ENCODE measurements at regions not wholly inside any gene's neighbourhood (a gene's known extent, or its start where the extent isn't known, plus 50 kb on each side); places are given as distances from the start of the nearest gene placed in this dataset.

GRCh38 chr7:67554986-67555385 is 558.4 kb downstream of the TYW1 start:
- Histone ChIP-seq H3K36me3 (ENCODE audit: control insufficient read depth in 1 of 2, insufficient read depth in 2 of 2, low read length in 2 of 2) (no peaks in the 10 kb centered on the region), H3K9me3 (ENCODE audit: control insufficient read depth in 1 of 2, low read length in 2 of 2) (no peaks in the 10 kb centered on the region), H3K27me3 (ENCODE audit: low read depth, low read length) (no peaks in the 10 kb centered on the region), H3K27ac (ENCODE audit: low read length) (no peak overlapping the region), H3K4me1 (ENCODE audit: control insufficient read depth in 1 of 2, insufficient read depth in 2 of 2, low read length in 2 of 2) (no peaks in the 10 kb centered on the region), H3K4me3 (ENCODE audit: low read depth in 1 of 2, low read length in 2 of 2) (no peak overlapping the region)

- H3K9me3 ChIP-seq (ENCODE audit: control insufficient read depth in 1 of 2, low read length in 2 of 2) = no peaks in the 10 kb centered on the region
- no peaks in the 10 kb centered on the region for H3K27me3 ChIP-seq (ENCODE audit: low read depth, low read length)
- H3K27ac ChIP-seq (ENCODE audit: low read length) = no peak overlapping the region
- H3K36me3 ChIP-seq (ENCODE audit: control insufficient read depth in 1 of 2, insufficient read depth in 2 of 2, low read length in 2 of 2) = no peaks in the 10 kb centered on the region
- H3K4me3 ChIP-seq (ENCODE audit: low read depth in 1 of 2, low read length in 2 of 2) = no peak overlapping the region
- no peaks in the 10 kb centered on the region for H3K4me1 ChIP-seq (ENCODE audit: control insufficient read depth in 1 of 2, insufficient read depth in 2 of 2, low read length in 2 of 2)
Observed at GRCh38 chr7:67564959-67565358, 568.3 kb downstream of the TYW1 start.

- Histone ChIP-seq H3K4me1 (ENCODE audit: control insufficient read depth in 1 of 2, insufficient read depth in 2 of 2, low read length in 2 of 2) (no peaks in the 10 kb centered on the region), H3K27ac (ENCODE audit: low read length) (no peak overlapping the region), H3K4me3 (ENCODE audit: low read depth in 1 of 2, low read length in 2 of 2) (no peak overlapping the region), H3K36me3 (ENCODE audit: control insufficient read depth in 1 of 2, insufficient read depth in 2 of 2, low read length in 2 of 2) (no peaks in the 10 kb centered on the region), H3K9me3 (ENCODE audit: control insufficient read depth in 1 of 2, low read length in 2 of 2) (no peaks in the 10 kb centered on the region), H3K27me3 (ENCODE audit: low read depth, low read length) (no peaks in the 10 kb centered on the region)
Observed at GRCh38 chr7:67566101-67566500, 569.5 kb downstream of the TYW1 start.

- H3K27ac ChIP-seq (ENCODE audit: low read length) = no peak overlapping the region
- no peaks in the 10 kb centered on the region for H3K4me1 ChIP-seq (ENCODE audit: control insufficient read depth in 1 of 2, insufficient read depth in 2 of 2, low read length in 2 of 2)
- H3K27me3 ChIP-seq (ENCODE audit: low read depth, low read length) = no peaks in the 10 kb centered on the region
- H3K4me3 ChIP-seq (ENCODE audit: low read depth in 1 of 2, low read length in 2 of 2) = no peak overlapping the region
- H3K9me3 ChIP-seq (ENCODE audit: control insufficient read depth in 1 of 2, low read length in 2 of 2) = peaks cover 0 to 4% of the 10 kb centered on the region in 2 donors
- no peaks in the 10 kb centered on the region for H3K36me3 ChIP-seq (ENCODE audit: control insufficient read depth in 1 of 2, insufficient read depth in 2 of 2, low read length in 2 of 2)
Observed at GRCh38 chr7:67571026-67571545, 574.5 kb downstream of the TYW1 start.

- Histone ChIP-seq H3K9me3 (ENCODE audit: control insufficient read depth in 1 of 2, low read length in 2 of 2) (peaks cover 3 to 4% of the 10 kb centered on the region in 2 donors), H3K36me3 (ENCODE audit: control insufficient read depth in 1 of 2, insufficient read depth in 2 of 2, low read length in 2 of 2) (no peaks in the 10 kb centered on the region), H3K27ac (ENCODE audit: low read length) (no peak overlapping the region), H3K27me3 (ENCODE audit: low read depth, low read length) (no peaks in the 10 kb centered on the region), H3K4me1 (ENCODE audit: control insufficient read depth in 1 of 2, insufficient read depth in 2 of 2, low read length in 2 of 2) (no peaks in the 10 kb centered on the region), H3K4me3 (ENCODE audit: low read depth in 1 of 2, low read length in 2 of 2) (no peak overlapping the region)
Observed at GRCh38 chr7:67573639-67574038, 577.0 kb downstream of the TYW1 start.

GRCh38 chr7:67588631-67589030 is 592.0 kb downstream of the TYW1 start:
- H3K4me1 ChIP-seq (ENCODE audit: control insufficient read depth in 1 of 2, insufficient read depth in 2 of 2, low read length in 2 of 2) = no peaks in the 10 kb centered on the region
- H3K27me3 ChIP-seq (ENCODE audit: low read depth, low read length) = no peaks in the 10 kb centered on the region
- no peak overlapping the region for H3K4me3 ChIP-seq (ENCODE audit: low read depth in 1 of 2, low read length in 2 of 2)
- H3K36me3 ChIP-seq (ENCODE audit: control insufficient read depth in 1 of 2, insufficient read depth in 2 of 2, low read length in 2 of 2) = no peaks in the 10 kb centered on the region
- H3K9me3 ChIP-seq (ENCODE audit: control insufficient read depth in 1 of 2, low read length in 2 of 2) = peaks cover 5 to 22% of the 10 kb centered on the region in 2 donors
- H3K27ac ChIP-seq (ENCODE audit: low read length) = no peak overlapping the region

- Histone ChIP-seq H3K4me1 (ENCODE audit: control insufficient read depth in 1 of 2, insufficient read depth in 2 of 2, low read length in 2 of 2) (no peaks in the 10 kb centered on the region), H3K9me3 (ENCODE audit: control insufficient read depth in 1 of 2, low read length in 2 of 2) (peaks cover 5 to 18% of the 10 kb centered on the region in 2 donors), H3K4me3 (ENCODE audit: low read depth in 1 of 2, low read length in 2 of 2) (no peak overlapping the region), H3K27me3 (ENCODE audit: low read depth, low read length) (no peaks in the 10 kb centered on the region), H3K27ac (ENCODE audit: low read length) (no peak overlapping the region), H3K36me3 (ENCODE audit: control insufficient read depth in 1 of 2, insufficient read depth in 2 of 2, low read length in 2 of 2) (no peaks in the 10 kb centered on the region)
Observed at GRCh38 chr7:67589183-67589582, 592.5 kb downstream of the TYW1 start.

GRCh38 chr7:67590649-67591048 is 594.0 kb downstream of the TYW1 start:
- Histone ChIP-seq H3K4me1 (ENCODE audit: control insufficient read depth in 1 of 2, insufficient read depth in 2 of 2, low read length in 2 of 2) (no peaks in the 10 kb centered on the region), H3K27me3 (ENCODE audit: low read depth, low read length) (no peaks in the 10 kb centered on the region), H3K27ac (ENCODE audit: low read length) (no peak overlapping the region), H3K9me3 (ENCODE audit: control insufficient read depth in 1 of 2, low read length in 2 of 2) (peaks cover 5 to 17% of the 10 kb centered on the region in 2 donors), H3K36me3 (ENCODE audit: control insufficient read depth in 1 of 2, insufficient read depth in 2 of 2, low read length in 2 of 2) (no peaks in the 10 kb centered on the region), H3K4me3 (ENCODE audit: low read depth in 1 of 2, low read length in 2 of 2) (no peak overlapping the region)

GRCh38 chr7:67593794-67594193 is 597.2 kb downstream of the TYW1 start:
- Histone ChIP-seq H3K4me3 (ENCODE audit: low read depth in 1 of 2, low read length in 2 of 2) (no peak overlapping the region), H3K27me3 (ENCODE audit: low read depth, low read length) (no peaks in the 10 kb centered on the region), H3K4me1 (ENCODE audit: control insufficient read depth in 1 of 2, insufficient read depth in 2 of 2, low read length in 2 of 2) (no peaks in the 10 kb centered on the region), H3K9me3 (ENCODE audit: control insufficient read depth in 1 of 2, low read length in 2 of 2) (peaks cover 0 to under 1% of the 10 kb centered on the region in 2 donors), H3K27ac (ENCODE audit: low read length) (no peak overlapping the region), H3K36me3 (ENCODE audit: control insufficient read depth in 1 of 2, insufficient read depth in 2 of 2, low read length in 2 of 2) (no peaks in the 10 kb centered on the region)

- Histone ChIP-seq H3K36me3 (ENCODE audit: control insufficient read depth in 1 of 2, insufficient read depth in 2 of 2, low read length in 2 of 2) (no peaks in the 10 kb centered on the region), H3K4me3 (ENCODE audit: low read depth in 1 of 2, low read length in 2 of 2) (no peak overlapping the region), H3K27ac (ENCODE audit: low read length) (no peak overlapping the region), H3K9me3 (ENCODE audit: control insufficient read depth in 1 of 2, low read length in 2 of 2) (no peaks in the 10 kb centered on the region), H3K4me1 (ENCODE audit: control insufficient read depth in 1 of 2, insufficient read depth in 2 of 2, low read length in 2 of 2) (no peaks in the 10 kb centered on the region), H3K27me3 (ENCODE audit: low read depth, low read length) (no peaks in the 10 kb centered on the region)
Observed at GRCh38 chr7:67595431-67596180, 599.0 kb downstream of the TYW1 start.

- Histone ChIP-seq H3K4me3 (ENCODE audit: low read depth in 1 of 2, low read length in 2 of 2) (no peak overlapping the region), H3K9me3 (ENCODE audit: control insufficient read depth in 1 of 2, low read length in 2 of 2) (no peaks in the 10 kb centered on the region), H3K27me3 (ENCODE audit: low read depth, low read length) (no peaks in the 10 kb centered on the region), H3K4me1 (ENCODE audit: control insufficient read depth in 1 of 2, insufficient read depth in 2 of 2, low read length in 2 of 2) (no peaks in the 10 kb centered on the region), H3K36me3 (ENCODE audit: control insufficient read depth in 1 of 2, insufficient read depth in 2 of 2, low read length in 2 of 2) (no peaks in the 10 kb centered on the region), H3K27ac (ENCODE audit: low read length) (no peak overlapping the region)
Observed at GRCh38 chr7:67597161-67597560, 600.5 kb downstream of the TYW1 start.

- H3K27me3 ChIP-seq (ENCODE audit: low read depth, low read length) = no peaks in the 10 kb centered on the region
- H3K4me1 ChIP-seq (ENCODE audit: control insufficient read depth in 1 of 2, insufficient read depth in 2 of 2, low read length in 2 of 2) = no peaks in the 10 kb centered on the region
- H3K9me3 ChIP-seq (ENCODE audit: control insufficient read depth in 1 of 2, low read length in 2 of 2) = no peaks in the 10 kb centered on the region
- H3K4me3 ChIP-seq (ENCODE audit: low read depth in 1 of 2, low read length in 2 of 2) = no peak overlapping the region
- no peak overlapping the region for H3K27ac ChIP-seq (ENCODE audit: low read length)
- no peaks in the 10 kb centered on the region for H3K36me3 ChIP-seq (ENCODE audit: control insufficient read depth in 1 of 2, insufficient read depth in 2 of 2, low read length in 2 of 2)
Observed at GRCh38 chr7:67598469-67598868, 601.8 kb downstream of the TYW1 start.

Measured in muscle layer of duodenum (tissue), 2 donors.